PC-9 (cell line): ENCODE measurements at regions not wholly inside any gene's neighbourhood (a gene's known extent, or its start where the extent isn't known, plus 50 kb on each side); places are given as distances from the start of the nearest gene placed in this dataset.

Source experiments
- CTCF ChIP-seq: fragments of 200-600 bp; sonication (generic); conservative IDR thresholded peaks from 2 replicates; pipeline ENCODE4 v1.6.1; 2017; ENCODE audit warnings: mixed run types, antibody characterized with exemption, mild to moderate bottlenecking, moderate library complexity
- EZH2 ChIP-seq: fragments of 200-600 bp; sonication (generic); IDR thresholded peaks from 2 replicates; pipeline ENCODE4 v1.8.0; 2017; ENCODE audit warnings: antibody characterized with exemption, low read depth

- TF ChIP-seq CTCF = no peak
- TF ChIP-seq EZH2 = no peak
Measured at GRCh38 chr7:54904986-54905385, 113.8 kb upstream of the EGFR start.
